Frontal cortex (tissue), 3 donors: ENCODE measurements at regions not wholly inside any gene's neighbourhood (a gene's known extent, or its start where the extent isn't known, plus 50 kb on each side); places are given as distances from the start of the nearest gene placed in this dataset.
A peak's percentile ranks its signal among the peaks of the same experiment; 100 is the strongest.

Source experiments
- DNase-seq, 2 donors: peaks; one replicate each; pipeline ENCODE4 v3.0.0; 2012; ENCODE audit warnings: low spot score in 2 of 2
- FAIRE-seq: peaks from 2 replicates; lab custom pipeline; 2012; peaks lifted over from hg19 to GRCh38; lab: Jason Lieb, UNC
- donor health status: control.
- donor health status: control.
- donor health status: control.

DNA sequence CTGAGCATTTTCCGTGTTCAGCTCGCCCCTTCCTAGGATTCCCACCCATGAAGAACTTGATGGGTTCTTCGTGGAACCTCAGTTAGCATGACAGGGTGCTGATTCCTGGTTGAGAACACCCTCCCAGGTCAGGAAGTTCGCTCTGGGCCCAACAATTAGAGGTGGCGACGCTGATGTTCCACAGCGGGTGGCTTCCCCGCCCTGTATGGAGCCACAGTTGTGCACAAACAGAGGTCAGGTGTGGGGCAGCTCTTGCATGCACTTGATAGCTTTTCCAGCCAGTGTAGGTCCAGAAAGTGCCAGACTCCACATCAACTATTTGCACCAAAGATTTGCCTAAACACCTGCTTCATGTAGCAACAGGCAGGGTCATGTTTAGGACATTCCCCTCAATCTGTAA is 788.2 kb downstream of the MED13L start:
- no peak for FAIRE-seq

GRCh38 chr12:115485967-115486366 is 791.5 kb downstream of the MED13L start:
- no peak for DNase-seq
- FAIRE-seq, result no peak

More for the DNA sequence above, 788.2 kb downstream of the MED13L start:
- DNase-seq, result no peak

GRCh38 chr12:115485503-115485902 is 792.0 kb downstream of the MED13L start:
- FAIRE-seq, result no peak
- no peak for DNase-seq

DNA sequence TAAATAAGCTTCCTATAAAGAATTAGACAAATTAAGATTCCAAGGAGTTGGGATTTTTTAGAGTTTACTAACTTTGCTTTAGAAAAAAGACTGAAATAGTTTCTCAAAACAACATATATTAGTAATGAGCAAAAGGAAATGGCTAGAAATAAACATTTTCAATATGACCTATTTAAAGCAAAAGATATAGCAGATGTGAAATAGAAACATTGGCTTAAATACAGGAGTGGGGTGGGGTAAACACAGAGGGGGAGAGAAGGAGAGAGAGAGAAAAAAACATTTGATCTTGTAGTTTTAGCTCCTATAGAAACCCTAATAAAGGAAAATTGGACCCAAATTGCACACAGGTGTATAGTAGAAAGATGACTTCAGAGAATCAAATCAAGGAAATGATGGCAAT is 794.5 kb downstream of the MED13L start:
- no peak for FAIRE-seq
- DNase-seq, result no peak

DNA sequence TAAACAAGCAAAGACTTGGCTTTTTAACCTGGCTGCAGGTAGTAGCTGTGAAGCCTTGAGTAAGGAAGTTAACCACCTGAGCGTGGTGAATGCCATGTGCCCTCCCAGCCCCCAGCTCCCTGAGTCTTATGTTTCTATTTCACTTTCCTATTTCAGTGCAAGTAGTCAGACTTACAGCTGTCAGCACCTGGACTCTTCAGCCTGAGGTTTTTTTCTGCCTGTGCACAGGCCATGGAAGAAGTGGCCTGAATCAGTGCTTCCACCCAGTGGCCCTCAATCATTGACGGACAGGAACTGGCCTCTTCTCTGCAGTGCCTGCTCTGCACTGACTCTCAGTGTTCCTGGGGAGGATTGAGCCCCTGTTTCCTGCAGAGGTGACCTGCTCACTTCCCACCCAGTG is 796.4 kb downstream of the MED13L start:
- FAIRE-seq, result no peak

GRCh38 chr12:115478505-115478904 is 794.5 kb upstream of the TBX3 start:
- FAIRE-seq (no peak), DNase-seq (no peak)

More for the DNA sequence above, 796.4 kb downstream of the MED13L start:
- DNase-seq, result no peak

GRCh38 chr12:115474539-115475353 is 790.8 kb upstream of the TBX3 start:
- FAIRE-seq, result no peak

GRCh38 chr12:115473257-115473956 is 789.4 kb upstream of the TBX3 start:
- no peak for DNase-seq
- no peak for FAIRE-seq

More at GRCh38 chr12:115474539-115475353, 790.8 kb upstream of the TBX3 start:
- DNase-seq, result no peak

- FAIRE-seq (no peak), DNase-seq (no peak)
Observed at GRCh38 chr12:115472852-115473251, 788.9 kb upstream of the TBX3 start.

- DNase-seq (no peak), FAIRE-seq (no peak)
Observed at GRCh38 chr12:115470977-115471376, 787.0 kb upstream of the TBX3 start.

- FAIRE-seq, result no peak
- DNase-seq, result no peak
Observed at GRCh38 chr12:115470526-115470925, 786.6 kb upstream of the TBX3 start.

DNA sequence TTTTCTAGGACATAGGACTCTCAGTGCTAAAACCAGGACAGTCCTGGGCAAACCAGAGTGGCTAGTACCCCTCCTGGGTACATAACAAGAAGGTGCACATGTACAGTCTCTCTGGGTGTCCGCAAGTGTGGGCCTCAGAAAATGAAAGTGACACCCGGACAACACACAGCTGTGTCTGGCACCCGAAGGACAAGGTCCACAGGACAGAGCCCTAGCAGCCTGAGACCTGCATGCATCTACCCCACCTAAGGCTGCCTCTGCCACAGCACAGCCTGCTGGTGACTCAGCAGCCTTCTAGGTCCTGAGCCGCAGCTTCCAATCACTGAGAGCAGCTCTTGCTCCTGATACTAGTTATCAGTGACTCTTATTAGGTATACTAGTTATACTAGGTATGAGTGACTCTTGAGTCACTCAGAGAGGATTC is 784.1 kb upstream of the TBX3 start:
- no peak for DNase-seq
- FAIRE-seq, result no peak

GRCh38 chr12:115467531-115467930 is 783.6 kb upstream of the TBX3 start:
- no peak for FAIRE-seq
- no peak for DNase-seq

- FAIRE-seq (no peak), DNase-seq (no peak)
Observed at GRCh38 chr12:115466076-115466475, 782.1 kb upstream of the TBX3 start.

DNA sequence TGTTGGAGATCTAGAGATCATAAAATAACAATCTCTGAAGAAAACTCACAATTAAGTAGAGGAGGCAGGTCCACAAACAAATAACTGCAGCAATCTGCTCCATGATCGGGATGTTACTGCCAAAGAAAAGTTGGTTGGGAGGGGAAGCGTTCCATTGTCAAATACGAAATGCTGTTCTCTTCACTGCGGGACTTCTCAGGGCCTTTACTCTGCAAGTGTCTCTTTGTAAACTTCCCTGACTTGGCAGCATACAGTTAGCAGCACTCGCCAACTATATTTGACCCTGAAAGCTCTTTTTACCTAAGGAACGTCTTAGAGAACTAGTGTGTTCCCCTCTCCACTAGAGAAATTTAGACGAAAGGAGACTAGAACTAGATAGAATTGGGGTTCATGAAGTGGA is 780.7 kb upstream of the TBX3 start:
- FAIRE-seq, result no peak
- no peak for DNase-seq

GRCh38 chr12:115464111-115464581 is 780.2 kb upstream of the TBX3 start:
- DNase-seq (no peak), FAIRE-seq (no peak)

- DNase-seq, result no peak
- FAIRE-seq, result peak; percentile 78
Observed at GRCh38 chr12:115461401-115461800, 777.4 kb upstream of the TBX3 start.

- DNase-seq (no peak), FAIRE-seq (no peak)
Observed at GRCh38 chr12:115457798-115458197, 773.8 kb upstream of the TBX3 start.

DNA sequence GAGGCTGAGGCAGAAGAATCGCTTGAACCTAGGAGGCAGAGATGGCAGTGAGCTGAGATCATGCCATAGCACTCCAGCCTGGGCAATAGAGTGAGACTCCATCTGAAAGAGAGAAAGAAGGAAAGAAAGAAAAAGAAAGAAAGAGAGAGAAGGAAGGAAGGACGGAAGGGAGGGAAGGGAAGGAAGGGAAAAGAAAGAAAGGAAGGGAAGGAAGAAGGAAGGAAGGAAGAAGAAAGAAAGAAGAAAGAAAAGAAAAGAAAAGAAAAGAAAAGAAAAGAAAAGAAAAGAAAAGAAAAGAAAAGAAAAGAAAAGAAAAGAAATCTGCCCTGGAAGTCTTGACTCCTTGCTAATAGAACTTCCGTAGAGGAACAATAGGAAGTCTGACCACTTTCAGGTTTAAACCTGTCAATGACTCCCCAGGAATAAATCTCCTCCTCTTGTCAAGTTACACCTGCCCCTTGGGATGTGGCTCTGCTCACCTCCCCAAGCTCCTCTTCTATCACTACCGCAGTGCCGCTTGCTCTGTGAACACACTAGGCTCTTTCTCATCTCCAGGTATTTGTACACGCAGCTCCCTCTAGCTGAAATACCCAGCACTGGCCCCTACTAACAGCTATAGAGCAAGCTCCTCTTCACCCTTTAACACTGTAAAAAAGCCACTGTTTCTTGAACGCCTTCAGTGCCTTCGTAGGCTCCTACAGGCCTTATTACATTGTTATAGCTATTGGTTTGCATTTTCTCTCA is 773.1 kb upstream of the TBX3 start:
- no peak for FAIRE-seq
- no peak for DNase-seq

DNA sequence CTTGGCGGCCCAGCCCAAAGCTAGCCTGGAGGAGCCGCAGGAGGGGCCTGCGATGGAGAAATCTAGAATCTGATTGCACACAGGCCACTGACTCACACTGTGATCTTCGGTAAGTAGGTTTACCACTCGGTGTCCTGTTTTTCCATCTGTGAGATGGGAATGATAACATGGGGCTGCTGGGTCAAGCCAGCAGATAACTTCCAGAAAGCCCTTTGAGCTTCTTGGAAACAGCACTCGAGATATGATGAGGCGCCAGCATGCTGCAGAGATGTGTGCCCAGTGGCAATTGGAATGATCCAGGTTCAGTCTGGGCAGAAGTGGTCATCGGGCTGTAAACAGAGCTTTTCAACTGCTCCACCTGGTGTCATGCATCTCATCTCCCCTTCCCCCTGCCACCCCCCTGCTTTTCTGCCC is 771.3 kb upstream of the TBX3 start:
- DNase-seq (no peak), FAIRE-seq (no peak)
